DND-41 (cell line): ENCODE measurements at regions not wholly inside any gene's neighbourhood (a gene's known extent, or its start where the extent isn't known, plus 50 kb on each side); places are given as distances from the start of the nearest gene placed in this dataset.
"Not testable (repeated sequence)": the region's sequence is repeated elsewhere in the genome, so short reads cannot be mapped to it uniquely, and the experiment has no call there.

Experiments used
- ATAC-seq: fragments of 200-7000 bp; cut with Tn5 transposase; 3 replicates; pipeline ENCODE4 v1.9.1; 2021; ENCODE audit warnings: low read depth; ENCODE audit not compliant: insufficient read depth
- DNase-seq: peaks from one replicate; pipeline ENCODE4 v3.0.0-alpha.2; 2020
- H2AFZ ChIP-seq: 2 replicates; pipeline ENCODE4 v1.6.0; 2012; ENCODE audit warnings: low read depth, low read length
- H3K27ac ChIP-seq: 2 replicates; pipeline ENCODE4 v1.5.1; 2012; ENCODE audit warnings: low read length, inconsistent platforms
- H3K27me3 ChIP-seq: fragments of 200-600 bp; sonication (generic); 2 replicates; pipeline ENCODE4 v1.6.0; 2012; ENCODE audit warnings: low read length, mild to moderate bottlenecking, inconsistent platforms; ENCODE audit not compliant: insufficient read depth, poor library complexity
- H3K36me3 ChIP-seq: 2 replicates; pipeline ENCODE4 v1.5.1; 2012; ENCODE audit warnings: low read length, inconsistent platforms; ENCODE audit not compliant: insufficient read depth
- H3K4me1 ChIP-seq: 2 replicates; pipeline ENCODE4 v1.5.1; 2012; ENCODE audit warnings: mild to moderate bottlenecking, low read length; ENCODE audit not compliant: insufficient read depth
- H3K4me2 ChIP-seq: 2 replicates; pipeline ENCODE4 v1.6.0; 2012; ENCODE audit warnings: mild to moderate bottlenecking, moderate library complexity, low read length, inconsistent platforms; ENCODE audit not compliant: insufficient read depth
- H3K4me3 ChIP-seq, 2 experiments: fragments of 200-600 bp in 1 of 2; shearing (Covaris generic) in 1 of 2; 2 replicates each; pipeline ENCODE4 v1.5.1; 2012 to 2016; ENCODE audit warnings: inconsistent platforms in 2 of 2, low read length in 2 of 2, mild to moderate bottlenecking in 2 of 2, low read depth in 1 of 2, moderate library complexity in 1 of 2
- H3K79me2 ChIP-seq: 2 replicates; pipeline ENCODE4 v1.6.0; 2012; ENCODE audit warnings: low read length, inconsistent platforms; ENCODE audit not compliant: insufficient read depth
- H3K9ac ChIP-seq: 2 replicates; pipeline ENCODE4 v1.6.0; 2012; ENCODE audit warnings: low read depth, mild to moderate bottlenecking, inconsistent platforms, low read length, moderate library complexity
- H3K9me3 ChIP-seq: 2 replicates; pipeline ENCODE4 v1.5.1; 2012; ENCODE audit warnings: low read length, moderate library complexity, mild to moderate bottlenecking, inconsistent platforms; ENCODE audit not compliant: insufficient read depth, severe bottlenecking
- H4K20me1 ChIP-seq: 2 replicates; pipeline ENCODE4 v1.6.0; 2012; ENCODE audit warnings: low read length; ENCODE audit not compliant: insufficient read depth
- EZH2 ChIP-seq: IDR thresholded peaks from 3 replicates; pipeline ENCODE4 v1.6.1; 2012; ENCODE audit warnings: borderline replicate concordance, low read depth, mild to moderate bottlenecking, moderate library complexity, low read length, inconsistent platforms; ENCODE audit not compliant: severe bottlenecking
- TF ChIP-seq, protein P1 (sequence below): IDR thresholded peaks from 2 replicates; pipeline ENCODE4 v1.5.1; 2012; ENCODE audit warnings: borderline replicate concordance, low read length, moderate library complexity, mild to moderate bottlenecking; ENCODE audit not compliant: poor library complexity, severe bottlenecking; ENCODE audit errors: extremely low read depth

DNA sequence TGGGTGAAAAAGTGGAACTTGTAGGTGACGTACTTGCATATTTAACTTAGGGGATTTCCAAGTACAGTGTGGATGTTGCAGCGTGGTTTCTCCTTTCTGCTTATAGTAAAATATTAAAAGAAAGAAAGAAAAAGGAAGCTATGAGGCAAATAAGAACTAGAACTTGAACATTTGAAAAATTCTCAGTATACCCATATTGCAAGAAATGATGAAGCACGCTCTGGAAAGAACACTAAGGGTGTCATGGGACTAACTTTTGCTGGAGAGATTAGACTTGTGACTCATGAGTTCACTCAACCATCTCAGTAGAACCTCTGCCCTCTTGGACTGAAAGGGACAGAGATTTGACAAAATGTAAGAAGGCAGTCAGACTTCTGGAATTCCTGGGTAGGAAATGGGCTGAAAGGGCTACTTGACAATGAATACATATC is 704.5 kb upstream of the ADGRL4 start:
- H3K79me2 ChIP-seq = no peaks in the 10 kb centered on the region
- no peaks in the 10 kb centered on the region for H3K27me3 ChIP-seq
- H3K4me3 ChIP-seq = no peak overlapping the region
- no peak for ATAC-seq
- H3K4me2 ChIP-seq = no peak overlapping the region
- no peak overlapping the region for H3K27ac ChIP-seq
- no peaks in the 10 kb centered on the region for H3K9me3 ChIP-seq
- DNase-seq = no peak
- no peak overlapping the region for H3K9ac ChIP-seq
- H3K36me3 ChIP-seq = no peaks in the 10 kb centered on the region
- H3K4me1 ChIP-seq = no peaks in the 10 kb centered on the region
- TF ChIP-seq, protein P1, sequence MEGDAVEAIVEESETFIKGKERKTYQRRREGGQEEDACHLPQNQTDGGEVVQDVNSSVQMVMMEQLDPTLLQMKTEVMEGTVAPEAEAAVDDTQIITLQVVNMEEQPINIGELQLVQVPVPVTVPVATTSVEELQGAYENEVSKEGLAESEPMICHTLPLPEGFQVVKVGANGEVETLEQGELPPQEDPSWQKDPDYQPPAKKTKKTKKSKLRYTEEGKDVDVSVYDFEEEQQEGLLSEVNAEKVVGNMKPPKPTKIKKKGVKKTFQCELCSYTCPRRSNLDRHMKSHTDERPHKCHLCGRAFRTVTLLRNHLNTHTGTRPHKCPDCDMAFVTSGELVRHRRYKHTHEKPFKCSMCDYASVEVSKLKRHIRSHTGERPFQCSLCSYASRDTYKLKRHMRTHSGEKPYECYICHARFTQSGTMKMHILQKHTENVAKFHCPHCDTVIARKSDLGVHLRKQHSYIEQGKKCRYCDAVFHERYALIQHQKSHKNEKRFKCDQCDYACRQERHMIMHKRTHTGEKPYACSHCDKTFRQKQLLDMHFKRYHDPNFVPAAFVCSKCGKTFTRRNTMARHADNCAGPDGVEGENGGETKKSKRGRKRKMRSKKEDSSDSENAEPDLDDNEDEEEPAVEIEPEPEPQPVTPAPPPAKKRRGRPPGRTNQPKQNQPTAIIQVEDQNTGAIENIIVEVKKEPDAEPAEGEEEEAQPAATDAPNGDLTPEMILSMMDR = no peak
- no peak overlapping the region for H2AFZ ChIP-seq
- no peaks in the 10 kb centered on the region for H4K20me1 ChIP-seq

DNA sequence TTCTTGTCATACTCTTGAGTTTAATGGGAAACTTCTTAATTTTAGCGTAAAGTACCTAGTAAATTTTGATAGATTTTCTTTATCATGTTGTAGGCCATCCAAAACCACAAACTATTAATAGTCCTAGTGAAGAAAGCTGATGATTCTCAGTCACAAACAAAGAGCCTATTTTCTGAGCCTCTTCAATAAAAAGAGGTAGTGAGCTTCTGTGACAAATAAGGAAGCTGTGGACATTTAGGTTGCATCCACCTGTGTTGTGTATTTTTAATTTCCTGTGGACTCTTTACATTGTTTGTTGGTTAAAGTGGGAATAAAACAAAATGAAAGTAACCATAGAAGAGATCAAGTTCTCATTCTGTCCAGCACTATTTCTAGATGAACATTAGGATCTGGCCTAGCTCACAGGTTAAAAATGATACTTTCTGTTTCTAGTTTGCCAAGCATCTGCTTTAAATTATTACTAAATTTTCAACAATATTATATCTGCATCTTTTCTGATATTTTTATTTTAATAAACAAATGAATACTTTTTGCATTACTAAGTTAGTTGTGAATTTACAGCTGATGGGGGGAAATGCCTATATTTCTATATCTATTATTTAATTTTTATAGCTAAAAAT is 702.2 kb upstream of the ADGRL4 start:
- Histone ChIP-seq H3K79me2 (no peaks in the 10 kb centered on the region), H3K4me2 (no peak overlapping the region), H3K27ac (no peak overlapping the region), H2AFZ (no peak overlapping the region), H3K27me3 (no peaks in the 10 kb centered on the region), H3K9me3 (no peaks in the 10 kb centered on the region), H4K20me1 (no peaks in the 10 kb centered on the region), H3K9ac (no peak overlapping the region), H3K4me1 (no peaks in the 10 kb centered on the region), H3K36me3 (no peaks in the 10 kb centered on the region), H3K4me3 (no peak overlapping the region)
- DNase-seq (no peak), ATAC-seq (no peak)
- TF ChIP-seq EZH2 = no peak
- TF ChIP-seq, protein P1 = no peak

DNA sequence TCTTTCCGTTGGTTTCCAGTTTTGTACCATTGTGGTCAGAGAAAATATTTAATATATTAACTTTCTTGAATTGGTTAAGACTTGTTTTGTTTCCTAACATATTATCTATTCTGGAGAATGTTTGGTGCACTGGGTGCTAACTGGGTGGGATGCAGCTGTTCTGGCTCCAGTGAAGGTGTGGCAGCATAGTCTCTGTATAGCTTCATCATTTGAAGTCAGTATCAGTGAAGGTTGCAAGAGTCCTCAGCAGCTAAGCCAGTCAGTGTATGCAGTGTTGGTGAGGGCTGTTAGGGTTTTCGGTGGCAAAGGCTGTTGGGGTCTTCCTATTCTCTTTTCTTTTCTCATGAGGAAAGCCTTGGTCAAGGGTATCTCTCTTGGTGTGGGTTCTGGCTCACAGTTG is 698.7 kb upstream of the ADGRL4 start:
- TF ChIP-seq, protein P1 = no peak
- TF ChIP-seq EZH2 = no peak
- no peak overlapping the region for H3K9ac ChIP-seq
- no peaks in the 10 kb centered on the region for H3K4me1 ChIP-seq
- H3K4me2 ChIP-seq = no peak overlapping the region
- DNase-seq (no peak), ATAC-seq (no peak)
- no peak overlapping the region for H3K27ac ChIP-seq
- H3K27me3 ChIP-seq = no peaks in the 10 kb centered on the region
- no peaks in the 10 kb centered on the region for H4K20me1 ChIP-seq
- H3K4me3 ChIP-seq = no peak overlapping the region
- no peaks in the 10 kb centered on the region for H3K36me3 ChIP-seq
- no peaks in the 10 kb centered on the region for H3K9me3 ChIP-seq
- no peak overlapping the region for H2AFZ ChIP-seq
- H3K79me2 ChIP-seq = no peaks in the 10 kb centered on the region

DNA sequence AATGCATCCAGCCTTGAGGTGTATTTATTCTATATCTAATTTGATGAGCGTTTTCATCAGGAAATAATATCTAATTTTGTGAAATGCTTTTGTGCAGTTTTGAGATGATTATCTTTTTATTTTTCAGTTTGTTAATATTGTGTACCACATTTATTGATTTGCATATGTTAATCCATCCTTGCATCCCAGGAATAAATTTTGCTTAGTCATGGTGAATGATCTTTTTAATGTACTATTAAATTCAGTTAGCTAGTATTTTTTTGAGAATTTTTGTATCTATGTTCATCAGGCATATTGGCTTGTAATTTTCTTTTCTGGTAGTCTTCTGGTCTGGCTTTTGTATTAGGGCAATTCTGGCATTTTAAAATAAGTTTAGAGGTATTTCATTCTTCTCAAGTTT is 697.5 kb upstream of the ADGRL4 start:
- TF ChIP-seq, protein P1 = no peak
- TF ChIP-seq EZH2 = no peak
- H3K36me3 ChIP-seq = no peaks in the 10 kb centered on the region
- ATAC-seq = no peak

DNA sequence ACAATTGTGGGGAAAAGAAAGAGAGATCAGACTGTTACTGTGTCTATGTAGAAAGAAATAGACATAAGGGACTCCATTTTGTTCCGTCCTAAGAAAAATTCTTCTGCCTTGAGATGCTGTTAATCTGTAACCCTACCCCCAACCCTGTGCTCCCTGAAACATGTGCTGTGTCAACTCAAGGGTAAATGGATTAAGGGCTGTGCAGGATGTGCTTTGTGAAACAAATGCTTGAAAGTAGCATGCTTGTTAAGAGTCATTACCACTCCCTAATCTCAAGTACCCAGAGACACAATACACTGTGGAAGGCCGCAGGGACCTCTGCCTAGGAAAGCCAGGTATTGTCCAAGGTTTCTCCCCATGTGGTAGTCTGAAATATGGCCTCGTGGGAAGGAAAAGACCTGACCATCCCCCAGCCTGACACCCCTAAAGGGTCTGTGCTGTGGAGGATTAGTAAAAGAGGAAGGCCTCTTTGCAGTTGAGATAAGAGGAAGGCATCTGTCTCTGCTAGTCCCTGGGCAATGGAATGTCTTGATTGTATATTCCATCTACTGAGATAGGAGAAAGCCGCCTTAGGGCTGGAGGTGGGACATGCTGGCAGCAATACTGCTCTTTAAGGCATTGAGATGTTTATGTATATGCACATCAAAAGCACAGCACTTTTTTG is 695.9 kb upstream of the ADGRL4 start:
- not testable (repeated sequence) for H3K79me2 ChIP-seq, ATAC-seq

More for the DNA sequence above, 697.5 kb upstream of the ADGRL4 start:
- H3K27me3 ChIP-seq = no peaks in the 10 kb centered on the region
- H2AFZ ChIP-seq = no peak overlapping the region
- H3K27ac ChIP-seq = no peak overlapping the region
- no peak overlapping the region for H3K9ac ChIP-seq
- no peaks in the 10 kb centered on the region for H3K9me3 ChIP-seq
- no peak overlapping the region for H3K4me3 ChIP-seq
- no peak overlapping the region for H3K4me2 ChIP-seq
- no peaks in the 10 kb centered on the region for H3K79me2 ChIP-seq
- no peaks in the 10 kb centered on the region for H3K4me1 ChIP-seq
- H4K20me1 ChIP-seq = no peaks in the 10 kb centered on the region
- no peak for DNase-seq

More for the DNA sequence above, 695.9 kb upstream of the ADGRL4 start:
- not testable (repeated sequence) for H3K27ac ChIP-seq, DNase-seq, H3K36me3 ChIP-seq, H4K20me1 ChIP-seq, H3K4me3 ChIP-seq, H2AFZ ChIP-seq, H3K9ac ChIP-seq, H3K4me1 ChIP-seq, H3K9me3 ChIP-seq, H3K4me2 ChIP-seq, H3K27me3 ChIP-seq
